GM12875 (cell line): ENCODE measurements at regions not wholly inside any gene's neighbourhood (a gene's known extent, or its start where the extent isn't known, plus 50 kb on each side); places are given as distances from the start of the nearest gene placed in this dataset.

Experiments
- H3K4me3 ChIP-seq: one replicate; pipeline ENCODE4 v1.5.1; 2011; ENCODE audit warnings: low read depth, low read length, control low read depth
- CTCF ChIP-seq: IDR thresholded peaks from 2 replicates; pipeline ENCODE4 v1.5.1; 2011; ENCODE audit warnings: low read depth, mild to moderate bottlenecking, control low read depth, inconsistent platforms, low read length, moderate library complexity, borderline replicate concordance; ENCODE audit not compliant: insufficient read depth

- H3K4me3 ChIP-seq: no peak overlapping the region
- no peak for TF ChIP-seq CTCF
These were observed 648.8 kb downstream of the PTPRC start for GRCh38 chr1:199287647-199288046.

GRCh38 chr1:199290186-199290585 lies 651.3 kb downstream of the PTPRC start:
- no peak overlapping the region for H3K4me3 ChIP-seq
- no peak for TF ChIP-seq CTCF

- TF ChIP-seq CTCF: no peak
- no peak overlapping the region for H3K4me3 ChIP-seq
These were observed 652.3 kb downstream of the PTPRC start for GRCh38 chr1:199291022-199291740.

GRCh38 chr1:199292896-199293295 lies 654.1 kb downstream of the PTPRC start:
- H3K4me3 ChIP-seq: no peak overlapping the region
- TF ChIP-seq CTCF: no peak

- H3K4me3 ChIP-seq: no peak overlapping the region
- no peak for TF ChIP-seq CTCF
These were observed 656.3 kb downstream of the PTPRC start for GRCh38 chr1:199295107-199295506.

GRCh38 chr1:199297174-199297573 lies 658.3 kb downstream of the PTPRC start:
- no peak for TF ChIP-seq CTCF

GRCh38 chr1:199297887-199298286 lies 659.0 kb downstream of the PTPRC start:
- no peak overlapping the region for H3K4me3 ChIP-seq
- TF ChIP-seq CTCF: no peak

More at GRCh38 chr1:199297174-199297573, 658.3 kb downstream of the PTPRC start:
- H3K4me3 ChIP-seq: no peak overlapping the region
